ENCODE measurements at regions not wholly inside any gene's neighbourhood (a gene's known extent, or its start where the extent isn't known, plus 50 kb on each side); places are given as distances from the start of the nearest gene placed in this dataset.
"Not testable (repeated sequence)": the region's sequence is repeated elsewhere in the genome, so short reads cannot be mapped to it uniquely, and the experiment has no call there.

- no peaks in the 10 kb centered on the region for H3K36me3 ChIP-seq (ENCODE audit: control insufficient read depth, insufficient read depth, low read length)
- TF ChIP-seq CTCF (IDR thresholded peaks at IDR 0.05; ENCODE audit: insufficient read depth, low read length, severe bottlenecking) = no peak
- no peak for DNase-seq (ENCODE audit: low read depth)
- H3K27me3 ChIP-seq (ENCODE audit: control insufficient read depth, insufficient read depth, low read length) = no peaks in the 10 kb centered on the region
- H3K4me3 ChIP-seq (ENCODE audit: low read depth, low read length) = no peak overlapping the region
- FAIRE-seq = no peak
Measured at GRCh38 chr1:67909776-67910175, 76.5 kb upstream of the GNG12 start.

- H3K36me3 ChIP-seq (ENCODE audit: control insufficient read depth, insufficient read depth, low read length) = no peaks in the 10 kb centered on the region
- H3K27me3 ChIP-seq (ENCODE audit: control insufficient read depth, insufficient read depth, low read length) = no peaks in the 10 kb centered on the region
- no peak overlapping the region for H3K4me3 ChIP-seq (ENCODE audit: low read depth, low read length)
- DNase-seq (ENCODE audit: low read depth) (peak; percentile 63), FAIRE-seq (no peak)
- TF ChIP-seq CTCF (IDR thresholded peaks at IDR 0.05; ENCODE audit: insufficient read depth, low read length, severe bottlenecking) = no peak
Measured at GRCh38 chr1:67908250-67908936, 75.1 kb upstream of the GNG12 start.

GRCh38 chr1:67907467-67907866 is 74.2 kb upstream of the GNG12 start:
- H3K27me3 ChIP-seq (ENCODE audit: control insufficient read depth, insufficient read depth, low read length); DNase-seq (ENCODE audit: low read depth); FAIRE-seq; H3K4me3 ChIP-seq (ENCODE audit: low read depth, low read length); H3K36me3 ChIP-seq (ENCODE audit: control insufficient read depth, insufficient read depth, low read length): not testable (repeated sequence)

GRCh38 chr1:67906015-67906414 is 72.7 kb upstream of the GNG12 start:
- H3K4me3 ChIP-seq (ENCODE audit: low read depth, low read length); H3K27me3 ChIP-seq (ENCODE audit: control insufficient read depth, insufficient read depth, low read length); FAIRE-seq; H3K36me3 ChIP-seq (ENCODE audit: control insufficient read depth, insufficient read depth, low read length); DNase-seq (ENCODE audit: low read depth): not testable (repeated sequence)

GRCh38 chr1:67902546-67903223 is 69.4 kb upstream of the GNG12 start:
- not testable (repeated sequence) for H3K4me3 ChIP-seq (ENCODE audit: low read depth, low read length); H3K27me3 ChIP-seq (ENCODE audit: control insufficient read depth, insufficient read depth, low read length); H3K36me3 ChIP-seq (ENCODE audit: control insufficient read depth, insufficient read depth, low read length); DNase-seq (ENCODE audit: low read depth); FAIRE-seq

DNA sequence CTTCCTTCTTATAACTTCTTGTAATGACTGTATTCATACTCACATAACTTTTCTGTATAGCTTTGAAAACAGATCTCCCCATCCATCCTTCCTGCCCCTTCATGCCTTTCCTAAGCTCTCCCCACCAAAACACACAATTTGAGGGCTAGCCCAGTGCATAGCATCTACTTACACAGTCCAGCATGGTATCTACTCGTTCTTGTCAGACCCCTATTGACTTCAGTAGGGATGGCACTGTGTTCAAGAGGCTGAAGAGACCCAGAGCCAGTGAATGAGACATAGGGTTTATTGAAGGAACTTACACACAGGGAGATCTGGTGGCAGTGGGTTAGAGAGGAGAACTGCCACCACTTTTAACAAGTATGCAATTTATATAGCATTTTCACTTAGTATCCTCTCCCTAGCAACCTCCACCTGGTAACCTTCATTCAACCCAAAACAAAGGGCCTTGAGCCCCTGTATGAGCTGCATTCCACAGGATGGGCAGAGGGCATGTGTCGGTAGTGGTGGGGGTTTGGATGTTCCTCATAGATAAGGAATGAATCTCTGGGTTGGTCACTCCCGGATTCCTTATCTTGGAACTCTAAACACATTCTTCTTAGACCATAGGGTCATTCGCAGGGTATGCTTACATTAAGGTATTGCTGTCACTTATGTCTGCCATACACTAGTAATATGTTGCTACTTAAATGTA is 64.9 kb upstream of the GNG12 start:
- DNase-seq (ENCODE audit: low read depth) = no peak
- H3K4me3 ChIP-seq (ENCODE audit: low read depth, low read length) = no peak overlapping the region
- no peak for TF ChIP-seq CTCF (IDR thresholded peaks at IDR 0.05; ENCODE audit: insufficient read depth, low read length, severe bottlenecking)
- FAIRE-seq = no peak
- no peaks in the 10 kb centered on the region for H3K36me3 ChIP-seq (ENCODE audit: control insufficient read depth, insufficient read depth, low read length)
- H3K27me3 ChIP-seq (ENCODE audit: control insufficient read depth, insufficient read depth, low read length) = no peaks in the 10 kb centered on the region

GRCh38 chr1:67897270-67897949 is 64.1 kb upstream of the GNG12 start:
- DNase-seq (ENCODE audit: low read depth) = no peak

More at GRCh38 chr1:67897270-67897949, 64.1 kb upstream of the GNG12 start:
- Histone ChIP-seq H3K4me3 (ENCODE audit: low read depth, low read length) (no peak overlapping the region), H3K36me3 (ENCODE audit: control insufficient read depth, insufficient read depth, low read length) (no peaks in the 10 kb centered on the region), H3K27me3 (ENCODE audit: control insufficient read depth, insufficient read depth, low read length) (no peaks in the 10 kb centered on the region)
- FAIRE-seq = no peak
- no peak for TF ChIP-seq CTCF (IDR thresholded peaks at IDR 0.05; ENCODE audit: insufficient read depth, low read length, severe bottlenecking)

All from bronchial epithelial cell (primary cell).